SK-N-SH (cell line): ENCODE measurements at regions not wholly inside any gene's neighbourhood (a gene's known extent, or its start where the extent isn't known, plus 50 kb on each side); places are given as distances from the start of the nearest gene placed in this dataset.

ENCODE experiments used
- CTCF ChIA-PET: fragments of 300-600, 350-600 bp; formaldehyde crosslinking; extraction: SDS; loops from one replicate; lab custom pipeline; 2021; lab: Yijun Ruan, JAX
- POLR2A ChIA-PET: fragments of 350-600 bp; sonication (Branson Sonifier 250); formaldehyde crosslinking; extraction: SDS; loops from one replicate; lab custom pipeline; 2020; ENCODE audit warnings: antibody characterized with exemption, inconsistent platforms; lab: Yijun Ruan, JAX
- DNase-seq: peaks from one replicate; pipeline ENCODE4 v3.0.0; 2012
- H2AFZ ChIP-seq: fragments of 200-600 bp; sonication (generic); 2 replicates; pipeline ENCODE4 v1.8.1; 2016; ENCODE audit warnings: antibody characterized with exemption, mild to moderate bottlenecking, low read depth
- H3F3A ChIP-seq: fragments of 200-600 bp; sonication (generic); replicated peaks from 2 replicates; pipeline ENCODE3; 2016; ENCODE audit warnings: antibody characterized with exemption, mild to moderate bottlenecking; ENCODE audit not compliant: insufficient read depth
- H3K27ac ChIP-seq, 2 experiments: fragments of 200-500 bp in 1 of 2; fragments of 200-600 bp in 1 of 2; sonication (Bioruptor generic) in 1 of 2; sonication (generic), shearing (Covaris generic) in 1 of 2; 2 replicates each; pipeline versions ENCODE4 v1.5.1 to v1.6.1; 2014 to 2016; ENCODE audit warnings: low read depth in 2 of 2, inconsistent platforms in 1 of 2, low read length in 1 of 2, mild to moderate bottlenecking in 1 of 2, mixed read lengths in 1 of 2
- H3K27me3 ChIP-seq: fragments of 200-600 bp; sonication (generic), shearing (Covaris generic); 2 replicates; pipeline ENCODE4 v1.6.1; 2016; ENCODE audit warnings: mixed run types; ENCODE audit not compliant: insufficient read depth
- H3K36me3 ChIP-seq, 2 experiments: fragments of 200-500 bp in 1 of 2; fragments of 200-600 bp in 1 of 2; sonication (Bioruptor generic) in 1 of 2; sonication (generic) in 1 of 2; replicated peaks in 1 of 2; 2 replicates each; pipeline versions ENCODE3 to v1.5.1; 2014 to 2016; ENCODE audit warnings: low read length in 1 of 2, mild to moderate bottlenecking in 1 of 2; ENCODE audit not compliant: insufficient read depth in 2 of 2, control insufficient read depth in 1 of 2
- H3K4me1 ChIP-seq, 2 experiments: fragments of 200-500 bp in 1 of 2; fragments of 200-600 bp in 1 of 2; sonication (Bioruptor generic) in 1 of 2; sonication (generic), shearing (Covaris generic) in 1 of 2; 2 replicates each; pipeline versions ENCODE4 v1.5.1 to v1.6.1; 2014 to 2016; ENCODE audit warnings: low read depth in 1 of 2, low read length in 1 of 2, mixed run types in 1 of 2; ENCODE audit not compliant: insufficient read depth in 2 of 2, control insufficient read depth in 1 of 2
- H3K4me2 ChIP-seq: fragments of 200-600 bp; sonication (generic), shearing (Covaris generic); 2 replicates; pipeline ENCODE4 v1.6.1; 2017; ENCODE audit warnings: mixed run types
- H3K4me3 ChIP-seq, 2 experiments: fragments of 200-500 bp in 1 of 2; fragments of 200-600 bp in 1 of 2; sonication (Bioruptor generic) in 1 of 2; sonication (generic), shearing (Covaris generic) in 1 of 2; 2 replicates each; pipeline versions ENCODE4 v1.5.1 to v1.8.1; 2014 to 2016; ENCODE audit warnings: low read depth in 2 of 2, inconsistent platforms in 1 of 2, low read length in 1 of 2, mild to moderate bottlenecking in 1 of 2, mixed read lengths in 1 of 2, moderate library complexity in 1 of 2
- H3K79me2 ChIP-seq: fragments of 200-600 bp; sonication (generic); 2 replicates; pipeline ENCODE4 v1.8.1; 2017; ENCODE audit warnings: mild to moderate bottlenecking; ENCODE audit not compliant: insufficient read depth
- H3K9ac ChIP-seq: fragments of 200-600 bp; sonication (generic); 2 replicates; pipeline ENCODE4 v1.6.1; 2017; ENCODE audit warnings: mixed run types
- H3K9me2 ChIP-seq: fragments of 200-600 bp; sonication (generic); 2 replicates; pipeline ENCODE4 v1.6.1; 2017; ENCODE audit warnings: mixed run types
- H3K9me3 ChIP-seq: fragments of 200-600 bp; sonication (generic); 2 replicates; pipeline ENCODE4 v1.6.1; 2017; ENCODE audit warnings: mixed run types, mild to moderate bottlenecking, moderate library complexity
- H4K20me1 ChIP-seq: fragments of 200-600 bp; sonication (generic); 2 replicates; pipeline ENCODE4 v1.6.1; 2017; ENCODE audit warnings: mild to moderate bottlenecking, mixed run types; ENCODE audit not compliant: insufficient read depth
- CTCF ChIP-seq: fragments of 200-600 bp; sonication (generic); IDR thresholded peaks from 2 replicates; pipeline ENCODE4 v1.6.1; 2017; ENCODE audit warnings: antibody characterized with exemption, mild to moderate bottlenecking, moderate library complexity
- EP300 ChIP-seq, 2 experiments: IDR thresholded peaks; 2 replicates each; pipeline versions ENCODE4 v1.4.0 to v1.6.1; 2012; ENCODE audit warnings: borderline replicate concordance in 1 of 2, low read depth in 1 of 2, low read length in 1 of 2
- EZH2phosphoT487 ChIP-seq: fragments of 200-600 bp; sonication (generic); IDR thresholded peaks from 2 replicates; pipeline ENCODE4 v1.6.1; 2017; ENCODE audit warnings: low read depth, mixed run types, mild to moderate bottlenecking, antibody characterized with exemption, moderate library complexity, borderline replicate concordance
- FOXJ3 ChIP-seq: sonication (generic); formaldehyde crosslinking; IDR thresholded peaks from 2 replicates; pipeline ENCODE4 v1.5.1; 2020; ENCODE audit warnings: mild to moderate bottlenecking, missing genetic modification reagents
- GABPA ChIP-seq: IDR thresholded peaks from 2 replicates; pipeline ENCODE4 v1.4.0; 2012; ENCODE audit warnings: low read depth, mild to moderate bottlenecking
- GATA2 ChIP-seq: sonication (generic); formaldehyde crosslinking; IDR thresholded peaks from 2 replicates; pipeline ENCODE4 v1.5.0; 2020; ENCODE audit warnings: mild to moderate bottlenecking, missing genetic modification reagents
- JUND ChIP-seq: IDR thresholded peaks from 2 replicates; pipeline ENCODE4 v1.4.0; 2012
- MAX ChIP-seq: IDR thresholded peaks from 2 replicates; pipeline ENCODE4 v1.4.0; 2012; ENCODE audit warnings: low read depth
- NFIC ChIP-seq: IDR thresholded peaks from 2 replicates; pipeline ENCODE4 v1.4.0; 2012; ENCODE audit warnings: borderline replicate concordance
- NRF1 ChIP-seq: IDR thresholded peaks from 2 replicates; pipeline ENCODE4 v1.6.1; 2012; ENCODE audit warnings: low read depth, mild to moderate bottlenecking, low read length
- RCOR1 ChIP-seq: fragments of 150-350 bp; IDR thresholded peaks from 2 replicates; pipeline ENCODE4 v1.6.1; 2017; ENCODE audit warnings: antibody characterized with exemption, low read length
- RFX5 ChIP-seq: IDR thresholded peaks from 2 replicates; pipeline ENCODE4 v1.6.1; 2012; ENCODE audit warnings: mild to moderate bottlenecking, improper control_type of control experiment, low read length
- RXRA ChIP-seq: IDR thresholded peaks from 2 replicates; pipeline ENCODE4 v1.4.0; 2012; ENCODE audit warnings: low read depth, mild to moderate bottlenecking, borderline replicate concordance
- ZBTB33 ChIP-seq: IDR thresholded peaks from 2 replicates; pipeline ENCODE4 v1.4.0; 2012; ENCODE audit warnings: low read depth, borderline replicate concordance
- WGBS: methylation state at CpG from one replicate; pipeline ENCODE4 v1.1.6; 2017; ENCODE audit warnings: low lambda C conversion rate; 5-methylcytosine and 5-hydroxymethylcytosine counted together
- TF ChIP-seq, protein P1 (sequence below): IDR thresholded peaks from 2 replicates; pipeline ENCODE4; 2012
- TF ChIP-seq, protein P2 (sequence below): IDR thresholded peaks from 2 replicates; pipeline ENCODE4 v1.6.1; 2012; ENCODE audit warnings: mild to moderate bottlenecking, low read depth, low read length, moderate library complexity

GRCh38 chr7:80044796-80045195 is 89.8 kb upstream of the GNAI1 start:
- no peak overlapping the region for H3K4me2 ChIP-seq
- no peaks in the 10 kb centered on the region for H3F3A ChIP-seq
- H3K27ac ChIP-seq: no peak overlapping the region
- no peaks in the 10 kb centered on the region for H3K27me3 ChIP-seq
- H2AFZ ChIP-seq: no peak overlapping the region
- no peak overlapping the region for H3K9ac ChIP-seq
- WGBS: 78% methylated on average over 4 of the region's 4 CpGs
- no peak for DNase-seq
- no peaks in the 10 kb centered on the region for H4K20me1 ChIP-seq
- ChIA-PET POLR2A (no interaction called here), CTCF (interaction anchor here (1.2 to 5.7 kb wide), 2 partner anchors 15 to 750 kb away, joined by 3 to 92 read pairs; no protein-coding TSS in a partner anchor)
- no peaks in the 10 kb centered on the region for H3K79me2 ChIP-seq
- no peaks in the 10 kb centered on the region for H3K9me3 ChIP-seq
- H3K4me3 ChIP-seq: no peak overlapping the region
- H3K36me3 ChIP-seq: no peaks in the 10 kb centered on the region
- no peaks in the 10 kb centered on the region for H3K4me1 ChIP-seq
- TF ChIP-seq FOXJ3: no peak
- TF ChIP-seq JUND: no peak
- TF ChIP-seq NRF1: no peak
- TF ChIP-seq NFIC: no peak
- no peak for TF ChIP-seq ZBTB33
- no peak for TF ChIP-seq CTCF
- no peak for TF ChIP-seq GABPA
- no peak for TF ChIP-seq GATA2 (CRISPR knock-in tag)
- no peak for TF ChIP-seq EZH2phosphoT487
- TF ChIP-seq, protein P1, sequence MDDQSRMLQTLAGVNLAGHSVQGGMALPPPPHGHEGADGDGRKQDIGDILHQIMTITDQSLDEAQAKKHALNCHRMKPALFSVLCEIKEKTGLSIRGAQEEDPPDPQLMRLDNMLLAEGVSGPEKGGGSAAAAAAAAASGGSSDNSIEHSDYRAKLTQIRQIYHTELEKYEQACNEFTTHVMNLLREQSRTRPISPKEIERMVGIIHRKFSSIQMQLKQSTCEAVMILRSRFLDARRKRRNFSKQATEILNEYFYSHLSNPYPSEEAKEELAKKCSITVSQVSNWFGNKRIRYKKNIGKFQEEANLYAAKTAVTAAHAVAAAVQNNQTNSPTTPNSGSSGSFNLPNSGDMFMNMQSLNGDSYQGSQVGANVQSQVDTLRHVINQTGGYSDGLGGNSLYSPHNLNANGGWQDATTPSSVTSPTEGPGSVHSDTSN: no peak
- no peak for TF ChIP-seq EP300 (IDR thresholded peaks at IDR 0.05; ENCODE audit: borderline replicate concordance in 1 of 2, low read depth in 1 of 2, low read length in 1 of 2)
- no peak for TF ChIP-seq RCOR1
- TF ChIP-seq, protein P2, sequence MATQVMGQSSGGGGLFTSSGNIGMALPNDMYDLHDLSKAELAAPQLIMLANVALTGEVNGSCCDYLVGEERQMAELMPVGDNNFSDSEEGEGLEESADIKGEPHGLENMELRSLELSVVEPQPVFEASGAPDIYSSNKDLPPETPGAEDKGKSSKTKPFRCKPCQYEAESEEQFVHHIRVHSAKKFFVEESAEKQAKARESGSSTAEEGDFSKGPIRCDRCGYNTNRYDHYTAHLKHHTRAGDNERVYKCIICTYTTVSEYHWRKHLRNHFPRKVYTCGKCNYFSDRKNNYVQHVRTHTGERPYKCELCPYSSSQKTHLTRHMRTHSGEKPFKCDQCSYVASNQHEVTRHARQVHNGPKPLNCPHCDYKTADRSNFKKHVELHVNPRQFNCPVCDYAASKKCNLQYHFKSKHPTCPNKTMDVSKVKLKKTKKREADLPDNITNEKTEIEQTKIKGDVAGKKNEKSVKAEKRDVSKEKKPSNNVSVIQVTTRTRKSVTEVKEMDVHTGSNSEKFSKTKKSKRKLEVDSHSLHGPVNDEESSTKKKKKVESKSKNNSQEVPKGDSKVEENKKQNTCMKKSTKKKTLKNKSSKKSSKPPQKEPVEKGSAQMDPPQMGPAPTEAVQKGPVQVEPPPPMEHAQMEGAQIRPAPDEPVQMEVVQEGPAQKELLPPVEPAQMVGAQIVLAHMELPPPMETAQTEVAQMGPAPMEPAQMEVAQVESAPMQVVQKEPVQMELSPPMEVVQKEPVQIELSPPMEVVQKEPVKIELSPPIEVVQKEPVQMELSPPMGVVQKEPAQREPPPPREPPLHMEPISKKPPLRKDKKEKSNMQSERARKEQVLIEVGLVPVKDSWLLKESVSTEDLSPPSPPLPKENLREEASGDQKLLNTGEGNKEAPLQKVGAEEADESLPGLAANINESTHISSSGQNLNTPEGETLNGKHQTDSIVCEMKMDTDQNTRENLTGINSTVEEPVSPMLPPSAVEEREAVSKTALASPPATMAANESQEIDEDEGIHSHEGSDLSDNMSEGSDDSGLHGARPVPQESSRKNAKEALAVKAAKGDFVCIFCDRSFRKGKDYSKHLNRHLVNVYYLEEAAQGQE: no peak
- TF ChIP-seq RFX5: no peak
- no peak for TF ChIP-seq RXRA
- TF ChIP-seq MAX: no peak
- no peaks in the 10 kb centered on the region for H3K9me2 ChIP-seq
